Activated T-helper 2 cell treated with anti-CD3 and anti-CD28 coated beads, Interferon-gamma antibody, Interleukin-2, Interleukin-4, amounts not matched to agents 10 μg/mL and 5 μg/mL and 100 μg/mL, durations not matched to agents 14 hours and 24 hours and 36 hours (primary cell): ENCODE measurements at regions not wholly inside any gene's neighbourhood (a gene's known extent, or its start where the extent isn't known, plus 50 kb on each side); places are given as distances from the start of the nearest gene placed in this dataset.

Experiments
- DNase-seq: peaks from one replicate; pipeline ENCODE4 v3.0.0; 2021; ENCODE audit warnings: low spot score
- H3K27ac Mint-ChIP-seq: one replicate; pipeline ENCODE4 v1.8.0; 2021; ENCODE audit warnings: mixed read lengths
- H3K27me3 Mint-ChIP-seq: one replicate; pipeline ENCODE4 v1.8.0; 2021; ENCODE audit warnings: low read depth, mixed read lengths
- H3K36me3 Mint-ChIP-seq: one replicate; pipeline ENCODE4 v1.8.0; 2021; ENCODE audit warnings: low read depth, mixed read lengths
- H3K4me1 Mint-ChIP-seq: one replicate; pipeline ENCODE4 v1.8.0; 2021; ENCODE audit warnings: low read depth, mixed read lengths
- H3K4me3 Mint-ChIP-seq: one replicate; pipeline ENCODE4 v1.8.0; 2021; ENCODE audit warnings: low read depth, mild to moderate bottlenecking, moderate library complexity, mixed read lengths
- H3K9me3 Mint-ChIP-seq: one replicate; pipeline ENCODE4 v1.8.0; 2021; ENCODE audit warnings: mixed read lengths
- intact Hi-C: fragments of 100-400 bp; cut with micrococcal nuclease; formaldehyde crosslinking; loops from one replicate; pipeline ENCODE4 v1.15.1; 2023

- H3K27ac Mint-ChIP-seq, result no peak overlapping the region
- no peaks in the 10 kb centered on the region for H3K4me1 Mint-ChIP-seq
- no peaks in the 10 kb centered on the region for H3K36me3 Mint-ChIP-seq
- DNase-seq, result no peak
- intact Hi-C loops, result no loop called here
- peaks cover 11% of the 10 kb centered on the region for H3K9me3 Mint-ChIP-seq
- H3K27me3 Mint-ChIP-seq, result no peaks in the 10 kb centered on the region
- H3K4me3 Mint-ChIP-seq, result no peak overlapping the region
Measured at GRCh38 chr1:69128204-69128603, 439.5 kb upstream of the LRRC7 start.

GRCh38 chr1:69129538-69129937 is 438.2 kb upstream of the LRRC7 start:
- no peak for DNase-seq
- Mint-ChIP-seq H3K27ac (no peak overlapping the region), H3K27me3 (no peaks in the 10 kb centered on the region), H3K4me1 (no peaks in the 10 kb centered on the region), H3K9me3 (peaks cover 11% of the 10 kb centered on the region), H3K36me3 (no peaks in the 10 kb centered on the region), H3K4me3 (no peak overlapping the region)
- intact Hi-C loops, result no loop called here

DNA sequence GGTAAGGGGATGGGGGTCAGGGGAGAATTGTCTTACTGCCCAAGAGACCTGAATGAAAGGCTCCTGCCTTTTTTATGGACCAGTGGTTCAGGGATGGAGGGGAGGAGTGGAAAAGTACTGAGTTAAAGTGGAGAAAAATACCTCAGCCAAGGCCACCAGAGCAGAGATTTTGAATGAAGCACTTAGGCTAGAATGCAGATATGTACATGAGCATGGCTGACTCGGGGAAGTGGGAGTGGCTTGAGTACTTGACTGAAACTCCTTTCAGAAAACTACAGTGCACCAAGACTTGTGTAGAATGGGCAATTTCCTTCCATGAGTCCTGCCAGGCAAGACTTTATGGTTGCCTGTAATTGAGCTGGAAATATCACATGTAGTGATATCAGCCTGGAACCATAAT is 429.6 kb upstream of the LRRC7 start:
- intact Hi-C loops, result no loop called here
- no peak for DNase-seq
- Mint-ChIP-seq H3K4me3 (no peak overlapping the region), H3K36me3 (no peaks in the 10 kb centered on the region), H3K9me3 (peaks cover 32% of the 10 kb centered on the region), H3K27ac (no peak overlapping the region), H3K4me1 (no peaks in the 10 kb centered on the region), H3K27me3 (no peaks in the 10 kb centered on the region)

- Mint-ChIP-seq H3K27me3 (no peaks in the 10 kb centered on the region), H3K9me3 (peaks cover 32% of the 10 kb centered on the region), H3K36me3 (no peaks in the 10 kb centered on the region), H3K27ac (no peak overlapping the region), H3K4me3 (no peak overlapping the region), H3K4me1 (no peaks in the 10 kb centered on the region)
- no peak for DNase-seq
- intact Hi-C loops, result no loop called here
Measured at GRCh38 chr1:69139007-69139406, 428.7 kb upstream of the LRRC7 start.

DNA sequence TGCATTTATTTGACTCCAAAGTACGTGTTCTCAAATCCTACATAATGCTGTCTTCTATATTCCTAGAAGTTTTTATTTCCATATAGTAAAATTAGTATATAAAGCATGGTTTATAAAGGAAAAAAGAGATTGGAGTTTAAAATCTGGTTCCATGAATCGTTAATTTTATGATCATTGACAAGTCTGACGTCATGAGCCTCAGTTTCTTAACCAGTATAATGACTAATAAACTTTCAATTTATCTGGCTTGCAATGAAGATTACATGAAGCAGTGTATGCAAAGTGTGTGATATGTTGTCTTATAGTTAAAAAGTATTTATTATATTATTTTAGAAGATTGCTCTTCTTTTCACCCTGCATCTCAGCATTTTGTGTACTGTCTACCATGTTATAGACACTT is 421.4 kb upstream of the LRRC7 start:
- DNase-seq, result no peak
- intact Hi-C loops, result no loop called here
- H3K36me3 Mint-ChIP-seq, result no peaks in the 10 kb centered on the region
- no peak overlapping the region for H3K27ac Mint-ChIP-seq
- H3K4me1 Mint-ChIP-seq, result no peaks in the 10 kb centered on the region
- H3K9me3 Mint-ChIP-seq, result peaks cover 6% of the 10 kb centered on the region
- no peaks in the 10 kb centered on the region for H3K27me3 Mint-ChIP-seq
- H3K4me3 Mint-ChIP-seq, result no peak overlapping the region

DNA sequence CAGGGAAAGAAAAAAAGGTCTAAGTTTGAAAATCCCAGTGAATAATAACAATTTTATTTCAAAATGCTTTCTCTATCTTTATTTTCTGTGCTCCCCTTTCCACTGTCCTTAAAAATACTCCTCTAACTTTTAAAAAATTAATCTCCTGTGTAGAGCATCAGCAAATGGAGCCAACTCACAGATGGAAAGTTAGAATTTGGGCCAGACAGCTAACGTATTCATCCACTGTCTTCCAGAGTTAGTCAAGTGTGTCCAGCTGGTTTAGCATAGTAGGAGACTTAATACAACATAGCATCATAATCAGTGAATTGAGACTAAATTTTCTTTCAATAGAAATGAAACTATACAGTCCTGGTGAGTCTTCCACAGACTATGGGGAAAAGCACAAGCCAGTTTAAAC is 419.0 kb upstream of the LRRC7 start:
- intact Hi-C loops, result no loop called here
- no peak for DNase-seq
- H3K4me3 Mint-ChIP-seq, result no peak overlapping the region
- no peaks in the 10 kb centered on the region for H3K27me3 Mint-ChIP-seq
- peaks cover 19% of the 10 kb centered on the region for H3K9me3 Mint-ChIP-seq
- H3K4me1 Mint-ChIP-seq, result no peaks in the 10 kb centered on the region
- no peak overlapping the region for H3K27ac Mint-ChIP-seq
- no peaks in the 10 kb centered on the region for H3K36me3 Mint-ChIP-seq

- no peak for DNase-seq
- intact Hi-C loops, result no loop called here
- Mint-ChIP-seq H3K27me3 (no peaks in the 10 kb centered on the region), H3K9me3 (peaks cover 37% of the 10 kb centered on the region), H3K4me1 (no peaks in the 10 kb centered on the region), H3K4me3 (no peak overlapping the region), H3K36me3 (no peaks in the 10 kb centered on the region), H3K27ac (no peak overlapping the region)
Measured at GRCh38 chr1:69157046-69157756, 410.5 kb upstream of the LRRC7 start.

- Mint-ChIP-seq H3K4me1 (no peaks in the 10 kb centered on the region), H3K27me3 (no peaks in the 10 kb centered on the region), H3K9me3 (peaks cover 22% of the 10 kb centered on the region), H3K27ac (no peak overlapping the region), H3K36me3 (no peaks in the 10 kb centered on the region), H3K4me3 (no peak overlapping the region)
- DNase-seq, result no peak
- intact Hi-C loops, result no loop called here
Measured at GRCh38 chr1:69163241-69163640, 404.5 kb upstream of the LRRC7 start.

DNA sequence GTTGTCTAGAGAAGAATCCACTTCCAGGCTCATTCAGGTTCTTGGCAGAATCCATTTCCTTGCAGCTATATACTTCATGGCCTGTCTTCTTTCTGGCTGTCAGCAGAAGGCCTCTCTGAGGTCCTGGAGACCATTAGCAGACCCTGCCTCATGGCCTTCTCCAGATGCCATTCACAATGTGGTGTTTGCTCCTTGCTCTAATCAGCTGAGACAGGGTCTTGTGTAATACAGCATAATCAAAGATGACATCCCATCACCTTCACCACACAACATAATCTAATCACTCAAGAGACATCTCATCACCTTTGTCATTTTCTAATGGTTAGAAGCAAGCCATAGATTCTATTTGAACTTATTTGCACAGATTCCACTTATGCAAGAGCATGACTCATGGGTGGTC is 403.9 kb upstream of the LRRC7 start:
- intact Hi-C loops, result no loop called here
- Mint-ChIP-seq H3K4me1 (no peaks in the 10 kb centered on the region), H3K4me3 (no peak overlapping the region), H3K9me3 (peaks cover 22% of the 10 kb centered on the region), H3K36me3 (no peaks in the 10 kb centered on the region), H3K27ac (no peak overlapping the region), H3K27me3 (no peaks in the 10 kb centered on the region)
- no peak for DNase-seq

- no peak for DNase-seq
- Mint-ChIP-seq H3K9me3 (peaks cover 17% of the 10 kb centered on the region), H3K4me1 (no peaks in the 10 kb centered on the region)
Measured at GRCh38 chr1:69167876-69168275, 399.8 kb upstream of the LRRC7 start.

DNA sequence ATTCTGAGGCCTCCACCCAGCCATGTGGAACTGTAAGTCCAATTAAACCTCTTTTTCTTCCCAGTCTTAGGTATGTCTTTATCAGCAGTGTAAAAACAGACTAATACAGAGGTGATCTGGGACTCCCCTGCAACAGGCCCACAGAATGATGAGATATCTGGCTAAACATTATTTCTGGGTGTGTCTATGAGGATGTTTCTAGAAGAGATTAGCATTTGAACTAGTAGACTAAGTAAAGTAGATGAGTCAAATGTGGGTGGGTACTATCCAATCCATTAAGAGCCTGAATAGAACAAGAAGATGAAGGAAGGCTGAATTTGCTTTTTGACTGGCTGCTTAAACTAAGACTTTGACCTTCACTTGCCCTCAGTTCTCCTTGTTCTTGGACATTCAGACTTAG is 396.5 kb upstream of the LRRC7 start:
- Mint-ChIP-seq H3K9me3 (peaks cover 8% of the 10 kb centered on the region), H3K27ac (no peak overlapping the region), H3K27me3 (no peaks in the 10 kb centered on the region), H3K4me3 (no peak overlapping the region), H3K36me3 (no peaks in the 10 kb centered on the region), H3K4me1 (no peaks in the 10 kb centered on the region)
- DNase-seq, result no peak
- intact Hi-C loops, result no loop called here

More at GRCh38 chr1:69167876-69168275, 399.8 kb upstream of the LRRC7 start:
- intact Hi-C loops, result no loop called here
- Mint-ChIP-seq H3K4me3 (no peak overlapping the region), H3K27ac (no peak overlapping the region), H3K27me3 (no peaks in the 10 kb centered on the region), H3K36me3 (no peaks in the 10 kb centered on the region)

GRCh38 chr1:69172003-69173000 is 395.4 kb upstream of the LRRC7 start:
- Mint-ChIP-seq H3K36me3 (no peaks in the 10 kb centered on the region), H3K27me3 (no peaks in the 10 kb centered on the region), H3K9me3 (peaks cover 5% of the 10 kb centered on the region), H3K27ac (no peak overlapping the region), H3K4me3 (no peak overlapping the region), H3K4me1 (no peaks in the 10 kb centered on the region)
- DNase-seq, result no peak
- intact Hi-C loops, result no loop called here

GRCh38 chr1:69175053-69175452 is 392.7 kb upstream of the LRRC7 start:
- no peaks in the 10 kb centered on the region for H3K27me3 Mint-ChIP-seq
- H3K27ac Mint-ChIP-seq, result no peak overlapping the region
- no peak for DNase-seq
- H3K36me3 Mint-ChIP-seq, result no peaks in the 10 kb centered on the region
- intact Hi-C loops, result no loop called here
- H3K4me1 Mint-ChIP-seq, result no peaks in the 10 kb centered on the region
- H3K4me3 Mint-ChIP-seq, result no peak overlapping the region
- no peaks in the 10 kb centered on the region for H3K9me3 Mint-ChIP-seq
